HG02571 (cell line): ENCODE measurements at regions not wholly inside any gene's neighbourhood (a gene's known extent, or its start where the extent isn't known, plus 50 kb on each side); places are given as distances from the start of the nearest gene placed in this dataset.
"Not testable (repeated sequence)": the region's sequence is repeated elsewhere in the genome, so short reads cannot be mapped to it uniquely, and the experiment has no call there.

Experiments
- ATAC-seq: cut with Tn5 transposase; IDR thresholded peaks from one replicate; pipeline ENCODE4 v1.9.1; 2021; ENCODE audit warnings: mild to moderate bottlenecking, moderate library complexity; ENCODE audit not compliant: unreplicated experiment

DNA sequence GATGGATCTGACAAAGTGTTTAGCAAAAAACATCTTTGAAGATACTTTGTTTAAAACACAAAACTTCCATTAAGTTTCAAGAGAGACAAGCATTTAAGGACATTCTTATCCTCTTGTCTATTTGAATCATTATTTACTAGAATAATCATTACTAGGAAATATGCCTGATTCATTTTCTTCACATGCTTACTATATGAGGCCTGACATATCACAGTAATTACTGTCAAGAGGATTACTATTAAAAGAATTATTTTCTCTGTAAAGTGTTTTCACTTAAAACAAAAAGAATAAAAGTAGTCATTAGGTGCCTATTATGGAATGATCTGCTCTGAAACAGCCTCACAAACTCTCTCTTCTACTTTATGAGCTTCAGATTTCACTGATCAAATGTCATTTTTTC is 402.1 kb upstream of the MGAT4C start:
- ATAC-seq: no peak

GRCh38 chr12:86647800-86648199 is 391.6 kb upstream of the MGAT4C start:
- no peak for ATAC-seq

DNA sequence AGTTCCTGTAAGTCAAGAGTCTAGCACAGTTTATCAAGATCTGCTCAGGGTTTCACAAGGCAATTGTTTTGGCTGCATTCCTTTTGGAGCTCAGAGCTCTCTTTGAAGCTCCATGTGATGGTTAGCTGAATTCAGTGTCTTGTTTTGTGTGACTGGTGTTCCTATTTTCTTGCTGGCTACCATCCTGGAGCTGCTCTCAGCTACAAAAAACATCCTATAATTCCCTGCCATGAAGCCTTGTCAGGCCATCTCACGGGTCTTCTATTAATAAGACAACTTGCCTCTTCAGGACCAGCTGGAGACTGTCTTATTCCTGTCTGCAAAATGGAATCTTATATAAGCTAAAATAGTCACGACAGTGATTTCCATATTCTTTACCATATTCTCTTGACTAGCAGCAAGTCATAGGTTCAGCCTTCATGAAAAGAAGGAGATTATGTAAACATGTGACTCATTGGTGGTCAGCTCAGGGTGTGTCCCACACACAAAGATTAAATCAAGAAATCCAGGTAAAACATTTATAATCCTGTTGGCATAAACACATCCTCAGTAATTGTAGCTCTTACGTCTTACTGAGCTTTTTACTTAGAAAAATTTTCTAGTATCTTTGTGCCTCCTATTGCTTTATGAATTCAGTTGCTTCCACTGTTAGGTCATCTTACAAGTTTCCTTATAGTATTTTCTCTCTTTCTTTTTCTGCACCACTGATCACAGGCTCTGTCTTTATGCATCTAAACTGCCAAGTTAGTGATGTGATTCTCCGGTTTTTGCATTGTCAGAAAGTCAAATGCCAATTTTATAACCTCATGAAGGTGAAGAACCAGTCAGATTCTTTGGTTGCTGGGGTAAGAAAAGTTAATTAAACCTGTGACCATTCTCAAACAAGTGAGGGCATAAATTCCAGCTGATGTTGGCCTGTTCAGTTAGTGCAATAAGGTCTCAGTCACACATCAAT is 378.5 kb upstream of the MGAT4C start:
- no peak for ATAC-seq

GRCh38 chr12:86627001-86627400 is 370.8 kb upstream of the MGAT4C start:
- ATAC-seq: no peak

DNA sequence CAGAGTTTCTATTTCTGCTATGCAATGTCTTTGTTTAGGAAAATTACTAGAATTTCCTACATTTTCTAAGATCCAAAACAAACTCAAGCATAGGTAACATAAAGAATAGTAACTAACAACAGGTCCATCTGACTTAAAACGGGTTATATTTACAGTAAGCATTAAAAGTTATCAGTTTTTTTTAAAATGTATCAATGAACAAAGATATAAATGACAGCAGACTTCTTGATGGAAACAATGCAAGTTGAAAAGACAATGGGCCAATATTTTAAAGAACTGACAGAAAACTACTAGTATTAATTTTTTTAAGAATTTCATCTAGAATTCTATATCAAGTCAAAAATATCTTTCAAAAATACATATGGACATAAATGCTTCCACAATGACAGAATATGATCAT is 367.1 kb upstream of the MGAT4C start:
- no peak for ATAC-seq

DNA sequence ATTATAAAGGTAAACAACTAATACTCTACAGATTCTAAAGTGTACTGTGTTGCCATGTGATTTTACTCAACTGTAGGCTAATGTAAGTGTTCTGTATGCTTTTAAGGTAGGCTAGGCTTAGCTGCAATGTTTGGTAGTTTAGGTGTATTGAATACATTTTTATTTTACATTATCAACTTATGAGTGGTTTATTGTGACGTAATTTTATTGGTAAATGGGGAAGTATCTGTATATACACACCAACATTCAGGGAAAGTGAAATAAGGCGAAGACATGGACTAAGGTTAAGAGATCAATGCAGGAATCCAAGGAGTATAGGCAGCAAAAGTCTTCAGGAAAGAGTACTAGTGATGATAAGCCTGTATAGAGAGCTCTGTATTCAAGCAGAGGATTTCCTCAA is 365.8 kb upstream of the MGAT4C start:
- no peak for ATAC-seq

DNA sequence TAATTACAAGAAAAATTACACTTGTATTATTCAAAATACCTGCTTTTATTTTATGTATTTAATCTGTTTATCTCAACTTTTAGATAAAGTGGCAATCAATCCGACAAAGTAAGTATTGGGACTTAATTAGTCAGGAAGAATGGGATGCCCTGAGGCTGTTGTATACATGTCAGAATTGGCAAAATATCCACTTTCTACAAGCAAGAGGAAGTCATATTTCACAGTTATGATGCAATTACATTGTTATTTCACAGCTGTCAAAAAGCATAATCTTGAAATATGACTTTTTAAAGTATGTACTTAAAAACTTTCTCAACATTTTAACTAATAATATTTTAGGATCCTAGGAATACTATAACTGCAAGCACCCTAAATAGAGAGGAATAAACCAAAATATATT is 357.1 kb upstream of the MGAT4C start:
- no peak for ATAC-seq

- no peak for ATAC-seq
Measured at GRCh38 chr12:86608638-86609037, 352.4 kb upstream of the MGAT4C start.

DNA sequence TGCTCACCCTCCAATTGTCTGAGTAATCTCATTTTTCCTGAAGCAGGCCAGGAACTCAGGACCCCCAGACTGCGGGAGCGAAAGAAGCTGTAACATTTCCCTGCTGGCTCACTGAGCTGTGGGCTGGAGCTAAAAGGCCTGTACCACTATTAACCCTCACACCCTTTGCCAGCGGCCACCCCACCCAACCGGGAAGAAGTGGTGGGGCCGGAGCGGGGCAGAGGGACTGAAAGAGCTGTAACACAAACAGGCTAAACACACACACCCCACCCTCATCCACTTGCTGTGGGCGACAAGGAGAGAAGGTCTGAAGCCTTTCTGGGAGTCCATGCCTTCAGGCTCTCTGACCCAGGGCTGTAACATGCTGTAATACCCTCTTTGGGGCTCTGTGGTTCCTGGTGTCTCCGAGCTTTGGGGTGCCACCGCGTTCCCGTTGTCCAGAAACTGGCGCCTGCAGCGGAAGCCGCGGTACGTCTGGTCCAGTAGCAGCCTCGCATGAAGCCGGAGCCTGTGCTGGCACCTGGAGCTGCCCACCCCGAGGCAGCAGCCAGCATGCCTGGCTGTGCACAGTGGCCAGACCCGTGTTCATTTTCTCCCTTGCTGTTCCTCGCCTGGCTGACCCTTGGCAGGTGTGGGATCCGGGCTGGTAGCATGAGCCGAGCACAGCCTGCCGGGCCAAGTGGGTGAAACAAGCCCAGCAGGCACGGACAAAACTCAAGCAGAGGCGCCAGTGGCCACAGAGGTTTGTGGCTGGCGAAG is 345.5 kb upstream of the MGAT4C start:
- no peak for ATAC-seq

GRCh38 chr12:86600664-86601231 is 344.6 kb upstream of the MGAT4C start:
- ATAC-seq: no peak

GRCh38 chr12:86597431-86597830 is 341.2 kb upstream of the MGAT4C start:
- no peak for ATAC-seq

- ATAC-seq: no peak
Measured at GRCh38 chr12:86590296-86590695, 334.1 kb upstream of the MGAT4C start.

- no peak for ATAC-seq
Measured at GRCh38 chr12:86574143-86574542, 318.0 kb upstream of the MGAT4C start.

GRCh38 chr12:86572455-86572854 is 316.3 kb upstream of the MGAT4C start:
- ATAC-seq: no peak

- no peak for ATAC-seq
Measured at GRCh38 chr12:86565038-86565437, 308.8 kb upstream of the MGAT4C start.

DNA sequence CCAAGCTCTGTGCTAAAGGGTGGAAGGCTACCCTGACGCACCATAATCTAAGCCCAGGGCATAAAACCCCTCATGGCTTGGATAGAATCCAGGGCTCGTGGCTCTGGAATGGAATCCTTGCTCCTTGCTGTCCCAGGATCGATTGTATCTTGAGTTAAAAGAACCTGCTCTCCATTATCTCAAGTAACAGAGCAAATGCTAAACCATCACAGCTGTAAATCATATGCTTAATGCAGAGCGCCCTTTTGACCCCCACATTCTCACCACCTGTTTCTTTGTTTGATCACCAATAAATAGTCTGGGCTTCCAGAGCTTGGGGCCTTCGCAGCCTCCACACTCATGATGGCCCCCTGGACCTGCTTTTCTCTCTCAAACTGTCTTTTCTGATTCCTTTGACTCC is 299.3 kb upstream of the MGAT4C start:
- ATAC-seq: not testable (repeated sequence)

DNA sequence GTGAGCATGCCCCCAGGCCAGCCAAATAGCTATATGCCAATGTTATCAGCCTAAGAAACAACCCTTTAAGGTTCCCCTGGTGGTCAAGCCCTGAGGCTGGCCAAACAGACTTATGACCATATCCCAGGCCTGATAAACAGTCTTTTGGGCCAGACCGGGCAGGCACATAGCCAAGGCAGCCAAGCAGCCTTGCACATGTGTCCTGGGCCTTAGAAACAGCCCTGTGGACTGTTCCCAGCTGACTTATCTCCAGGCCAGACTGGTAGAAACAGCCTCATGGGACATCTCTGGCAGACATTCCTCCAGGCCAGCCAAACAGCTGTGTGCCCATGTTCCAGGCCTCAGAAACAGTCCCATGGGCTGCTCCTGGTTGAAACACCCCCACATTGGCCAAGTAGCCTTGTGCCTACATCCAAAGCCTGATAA is 295.0 kb upstream of the MGAT4C start:
- no peak for ATAC-seq

DNA sequence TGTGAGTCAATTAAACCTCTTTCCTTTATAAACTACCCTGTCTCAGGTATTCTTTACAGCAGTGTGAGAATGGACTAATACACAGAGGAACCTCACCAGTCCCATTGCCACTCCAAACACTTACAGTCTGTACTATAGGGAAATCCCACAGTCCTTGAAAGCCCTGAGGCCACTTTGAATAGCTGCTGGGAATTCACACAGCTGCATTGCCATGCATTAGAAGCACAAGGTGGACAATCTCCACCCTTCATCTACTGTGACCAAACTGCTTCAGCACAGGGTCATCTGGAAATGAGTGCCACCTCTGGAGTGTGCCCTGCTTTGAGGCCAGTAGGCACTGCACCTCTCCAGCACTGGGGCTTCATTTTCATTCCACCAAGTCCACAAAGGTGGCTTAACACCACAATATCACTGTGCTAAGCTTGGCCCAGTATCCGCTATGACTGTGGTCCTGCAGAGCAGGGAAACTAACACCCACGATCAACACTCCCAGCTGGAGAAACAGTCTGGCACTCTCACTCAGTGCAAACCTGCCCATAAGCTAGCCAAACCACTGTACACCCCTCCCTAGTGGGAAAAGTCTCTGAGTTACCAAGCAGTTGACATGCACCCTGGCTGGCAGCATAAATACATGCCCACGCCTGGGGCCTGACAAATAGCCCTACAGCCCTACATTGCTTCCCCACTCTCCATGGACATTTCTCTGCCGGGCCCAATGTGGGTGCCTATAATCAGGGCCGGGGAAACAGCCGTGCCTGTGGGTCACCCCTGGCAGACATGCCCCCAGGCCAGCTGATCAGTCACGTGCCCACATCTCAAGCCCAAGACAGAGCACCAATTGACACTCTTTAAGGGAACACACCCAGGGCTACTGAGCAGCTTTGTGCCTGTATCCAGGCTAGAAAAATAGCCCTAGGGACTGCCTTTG is 294.3 kb upstream of the MGAT4C start:
- ATAC-seq: no peak

GRCh38 chr12:86543716-86544115 is 287.5 kb upstream of the MGAT4C start:
- no peak for ATAC-seq

DNA sequence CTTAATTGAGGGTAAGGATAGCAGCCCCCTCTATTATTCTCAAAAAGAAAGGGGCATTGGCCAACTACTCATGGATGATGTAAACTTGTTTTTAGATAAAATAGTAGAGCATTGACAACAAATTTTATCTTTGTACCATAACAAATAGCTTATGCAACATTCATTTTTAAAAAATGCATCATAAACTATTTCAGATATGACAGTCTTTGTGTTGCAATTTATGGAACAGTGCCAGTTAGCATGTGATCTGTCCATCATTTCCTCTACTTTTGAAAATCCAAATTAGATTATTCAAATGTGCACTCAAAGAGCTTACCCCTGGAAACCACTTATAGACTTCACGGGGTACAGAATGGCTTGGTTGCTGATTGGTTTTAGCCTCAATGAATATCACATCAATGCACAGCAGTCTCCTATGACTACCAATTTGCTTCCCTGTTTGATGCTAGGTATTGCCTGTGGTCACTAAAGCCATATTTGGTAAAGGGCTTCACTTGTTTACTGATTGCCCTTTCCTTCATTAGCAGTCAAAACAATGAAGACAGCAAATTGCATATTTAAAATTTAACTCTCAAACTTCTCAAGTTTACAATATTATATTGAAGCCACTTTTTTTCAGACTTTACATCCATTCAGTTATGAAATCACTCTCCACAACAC is 274.9 kb upstream of the MGAT4C start:
- ATAC-seq: no peak
